Stimulated activated CD4-positive, alpha-beta T cell treated with anti-CD3 and anti-CD28 coated beads, Interleukin-12 subunit alpha, Interleukin-12 subunit beta, amount 100 ng/mL, for 4 hours (primary cell): ENCODE measurements at regions not wholly inside any gene's neighbourhood (a gene's known extent, or its start where the extent isn't known, plus 50 kb on each side); places are given as distances from the start of the nearest gene placed in this dataset.
"Not testable (repeated sequence)": the region's sequence is repeated elsewhere in the genome, so short reads cannot be mapped to it uniquely, and the experiment has no call there.

Experiments
- DNase-seq: peaks from one replicate; pipeline ENCODE4 v3.0.0-alpha.2; 2020

GRCh38 chr5:99398976-99399375 is 470.2 kb upstream of the CHD1 start:
- no peak for DNase-seq

DNA sequence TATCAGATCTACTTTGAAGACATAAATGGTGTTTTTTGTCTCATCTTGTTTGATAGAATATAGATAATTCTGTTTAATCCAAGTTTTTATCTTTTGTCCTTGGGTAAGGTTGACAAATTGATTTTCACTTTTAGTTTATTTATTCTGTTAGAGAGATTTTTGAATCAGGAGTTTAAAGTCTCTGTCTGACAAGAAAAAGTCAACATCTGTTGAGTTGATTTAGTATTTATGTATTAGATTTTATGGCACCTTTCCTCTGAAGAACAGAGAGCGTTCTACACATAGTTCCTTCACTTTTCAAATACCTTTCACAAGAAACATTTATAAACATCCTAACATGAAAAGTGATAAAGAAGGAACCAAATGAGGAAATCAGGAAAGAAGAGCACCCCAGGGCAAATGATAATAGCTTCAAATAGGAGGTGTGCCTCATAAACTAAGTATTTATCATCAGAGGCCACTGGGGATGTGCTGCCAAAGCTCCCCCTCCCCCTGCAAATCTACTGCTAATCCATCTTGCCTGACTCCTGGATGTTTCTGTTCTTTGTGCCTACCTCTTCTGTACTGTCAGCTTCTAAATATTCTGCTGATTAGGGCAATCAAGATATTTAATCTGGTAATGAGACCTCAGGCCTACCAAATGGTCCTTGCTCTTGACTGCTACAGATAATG is 457.7 kb upstream of the CHD1 start:
- no peak for DNase-seq

- DNase-seq: no peak
Measured at GRCh38 chr5:99379187-99379586, 450.4 kb upstream of the CHD1 start.

DNA sequence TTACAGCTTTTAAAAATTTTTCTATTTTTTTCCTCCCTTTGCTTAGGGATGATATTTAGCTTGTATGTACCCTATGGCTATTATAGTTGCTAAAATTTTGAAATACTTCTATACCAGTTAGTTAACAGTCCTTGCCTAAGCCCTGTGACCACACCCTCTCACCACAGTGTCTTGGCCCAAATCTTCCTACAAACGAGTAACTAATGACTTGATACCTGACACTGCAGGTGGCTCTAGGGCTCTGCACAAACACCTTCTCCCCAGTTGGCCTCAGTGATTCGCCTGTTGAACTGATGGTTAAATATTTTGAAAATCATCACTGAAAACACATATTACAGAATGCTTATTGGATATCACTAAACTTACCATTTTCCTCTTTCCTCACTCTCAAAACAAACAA is 449.6 kb upstream of the CHD1 start:
- DNase-seq: no peak

DNA sequence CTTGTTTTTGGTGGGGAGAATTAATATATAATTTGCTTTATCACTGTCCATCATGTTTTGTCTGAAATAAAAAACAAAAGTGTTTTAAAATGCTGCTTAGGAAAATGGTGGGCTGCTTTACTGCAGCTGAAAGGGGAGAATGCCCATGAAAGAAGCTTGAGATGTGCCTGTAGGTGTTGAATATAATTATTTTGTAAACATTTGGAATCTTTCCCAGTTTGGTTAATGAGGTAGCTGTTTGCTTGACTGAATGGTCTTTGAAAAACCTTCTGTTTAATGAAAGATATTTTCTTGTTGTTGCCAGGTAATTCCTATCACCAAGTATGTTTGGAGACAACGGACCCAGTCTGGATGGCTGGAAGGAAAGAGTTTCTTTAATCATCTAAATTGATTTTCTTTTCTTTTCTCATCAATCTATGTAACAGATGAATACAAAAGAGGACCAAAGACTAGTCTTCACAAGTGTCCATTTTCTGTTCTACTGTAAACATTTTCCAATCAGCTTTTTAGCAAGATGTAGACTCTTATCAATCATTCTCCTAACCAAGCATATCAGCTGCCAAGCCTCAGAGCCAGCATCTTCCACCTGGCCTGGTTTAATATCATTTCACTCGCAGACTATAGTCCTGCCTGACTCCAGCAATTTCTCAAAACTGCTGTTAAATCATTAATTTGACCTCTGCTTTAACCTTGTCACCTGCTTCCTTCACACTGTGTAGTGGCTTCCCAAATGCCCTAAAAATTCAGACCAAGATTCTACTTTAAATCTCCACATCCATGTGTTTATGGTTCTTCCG is 441.2 kb upstream of the CHD1 start:
- DNase-seq: no peak

DNA sequence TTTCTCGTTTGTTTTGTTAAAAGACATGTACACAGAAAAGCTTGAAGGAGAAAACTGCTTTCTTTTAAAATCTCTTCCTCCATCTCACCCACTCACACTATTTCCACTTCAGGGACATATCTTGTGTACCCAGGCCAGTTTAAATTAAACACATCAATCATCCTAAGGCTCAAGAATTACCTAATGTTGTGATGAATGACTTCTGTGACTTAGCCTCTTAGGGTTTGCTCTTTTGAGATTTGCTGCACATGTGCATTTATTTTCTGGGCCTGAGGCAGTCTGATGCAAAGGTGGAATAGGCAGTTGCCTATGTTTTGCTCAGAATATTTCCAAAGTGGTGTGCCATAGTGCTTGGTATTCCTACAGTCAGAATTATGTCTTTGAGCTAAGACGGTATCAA is 439.9 kb upstream of the CHD1 start:
- no peak for DNase-seq

GRCh38 chr5:99355881-99356280 is 427.1 kb upstream of the CHD1 start:
- DNase-seq: no peak

DNA sequence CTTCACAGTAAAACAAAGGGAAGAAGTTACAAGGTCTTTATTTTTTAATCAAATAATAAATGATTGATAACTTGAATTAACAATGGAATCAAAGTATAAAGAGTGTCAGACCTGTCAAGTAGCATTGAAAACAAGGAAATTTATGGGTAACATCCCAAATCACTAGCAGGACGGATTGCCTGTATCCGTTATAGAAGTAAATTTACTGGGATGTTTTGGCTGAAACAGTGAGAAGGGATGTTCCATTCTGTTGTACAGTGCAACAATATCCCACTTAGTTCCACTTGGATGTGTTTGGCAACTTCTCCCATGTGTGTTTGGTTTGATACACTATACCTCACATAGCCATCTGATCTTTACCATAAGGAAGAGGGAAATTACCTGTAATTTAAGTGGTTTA is 421.0 kb upstream of the CHD1 start:
- DNase-seq: no peak

GRCh38 chr5:99348597-99348996 is 419.8 kb upstream of the CHD1 start:
- no peak for DNase-seq

GRCh38 chr5:99339758-99340157 is 411.0 kb upstream of the CHD1 start:
- DNase-seq: not testable (repeated sequence)

- DNase-seq: no peak
Measured at GRCh38 chr5:99334936-99335335, 406.1 kb upstream of the CHD1 start.

GRCh38 chr5:99331061-99331460 is 402.3 kb upstream of the CHD1 start:
- DNase-seq: no peak

- no peak for DNase-seq
Measured at GRCh38 chr5:99320436-99320835, 391.6 kb upstream of the CHD1 start.

- DNase-seq: no peak
Measured at GRCh38 chr5:99317136-99317535, 388.3 kb upstream of the CHD1 start.

GRCh38 chr5:99316484-99316883 is 387.7 kb upstream of the CHD1 start:
- no peak for DNase-seq

DNA sequence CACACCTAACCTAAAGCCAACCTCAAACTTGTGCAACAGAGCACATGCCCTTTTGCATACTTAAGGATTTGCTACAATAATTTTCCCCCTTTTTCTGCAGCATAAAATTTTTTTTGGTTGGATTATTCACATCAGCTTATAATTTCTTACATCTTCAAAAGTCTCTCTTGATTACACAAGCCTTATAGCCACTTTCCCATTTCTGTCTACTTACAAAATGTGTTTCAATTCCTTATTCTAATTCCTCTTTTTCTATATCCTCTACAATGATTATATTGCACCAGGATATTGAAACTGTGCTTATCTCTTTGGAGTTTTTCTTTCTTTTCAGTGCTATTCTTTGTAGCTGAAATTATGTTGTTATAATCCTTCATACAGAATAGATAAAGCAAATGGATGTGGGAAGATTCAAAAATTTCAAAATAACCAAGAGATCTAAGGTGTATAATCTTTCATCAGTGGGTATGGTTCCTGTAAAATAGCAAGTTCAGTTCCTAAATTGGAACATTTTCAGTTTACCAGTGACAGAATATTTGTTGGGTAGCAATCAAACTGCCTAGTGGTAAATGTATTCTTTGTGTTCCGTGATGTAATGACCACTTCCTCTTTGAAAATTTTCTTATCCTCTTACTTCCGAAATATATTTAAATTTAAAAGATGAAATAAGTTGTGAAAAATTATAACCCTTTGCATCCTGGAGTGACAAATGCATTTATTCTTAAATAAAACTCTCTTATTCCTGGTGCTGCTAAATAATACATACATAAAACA is 386.8 kb upstream of the CHD1 start:
- DNase-seq: no peak

DNA sequence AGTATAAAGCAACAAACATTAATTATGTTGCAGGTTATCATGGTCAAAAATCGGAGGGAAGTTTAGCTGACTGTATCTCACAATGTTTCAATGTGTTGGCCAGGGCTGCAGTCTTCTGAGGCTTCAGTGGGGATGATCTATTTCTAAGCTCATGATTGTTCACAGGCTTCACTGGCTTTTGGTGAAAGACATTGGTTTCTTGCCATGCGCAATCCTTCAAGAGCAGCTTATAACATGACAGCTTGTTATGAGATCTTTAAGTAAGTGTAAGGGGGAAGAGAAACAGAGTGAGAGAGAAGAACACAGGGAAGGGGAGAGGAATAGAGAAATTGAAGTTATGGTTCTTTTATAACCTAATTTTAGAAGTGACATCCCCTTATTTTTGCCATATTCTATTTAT is 385.9 kb upstream of the CHD1 start:
- no peak for DNase-seq

GRCh38 chr5:99308131-99308530 is 379.3 kb upstream of the CHD1 start:
- DNase-seq: no peak

GRCh38 chr5:99305045-99305580 is 376.3 kb upstream of the CHD1 start:
- no peak for DNase-seq

DNA sequence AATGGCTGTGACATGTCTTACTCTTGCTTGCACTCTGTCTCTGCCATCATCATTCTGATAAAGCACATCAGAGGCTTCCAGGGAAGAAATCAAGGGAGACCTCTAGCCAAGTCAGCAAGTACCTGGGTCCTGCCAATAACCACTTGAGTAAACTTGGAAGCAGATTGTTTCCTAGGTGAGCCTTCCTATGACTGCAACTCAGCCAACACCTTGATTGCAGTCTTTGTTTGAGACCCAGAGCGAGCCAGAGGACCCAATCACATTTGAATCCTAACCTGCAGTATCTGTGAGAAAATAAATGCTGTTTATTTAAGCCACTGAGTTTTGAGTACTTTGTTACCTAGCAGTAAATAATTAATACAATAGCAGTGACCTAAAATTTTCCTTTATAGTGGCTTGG is 356.8 kb upstream of the CHD1 start:
- no peak for DNase-seq

DNA sequence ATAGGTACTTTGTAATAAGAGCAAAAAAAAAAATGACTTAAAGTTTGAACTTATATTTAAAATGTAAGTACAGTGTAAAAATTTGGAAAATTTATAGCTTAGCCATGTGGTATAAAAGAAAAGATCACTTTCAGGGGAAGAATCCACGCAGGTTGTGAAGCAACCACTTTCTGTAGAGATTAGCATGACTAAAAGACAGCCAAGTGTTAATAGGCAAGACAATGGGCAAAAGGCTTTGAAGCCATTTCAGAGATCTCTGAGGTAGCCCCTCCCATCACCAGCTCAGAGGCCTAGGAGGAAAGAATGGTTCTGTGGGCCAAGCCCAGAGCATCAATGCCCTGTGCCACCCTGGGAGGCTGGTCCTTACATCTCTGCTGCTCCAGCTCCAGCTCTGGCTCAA is 346.3 kb upstream of the CHD1 start:
- no peak for DNase-seq

DNA sequence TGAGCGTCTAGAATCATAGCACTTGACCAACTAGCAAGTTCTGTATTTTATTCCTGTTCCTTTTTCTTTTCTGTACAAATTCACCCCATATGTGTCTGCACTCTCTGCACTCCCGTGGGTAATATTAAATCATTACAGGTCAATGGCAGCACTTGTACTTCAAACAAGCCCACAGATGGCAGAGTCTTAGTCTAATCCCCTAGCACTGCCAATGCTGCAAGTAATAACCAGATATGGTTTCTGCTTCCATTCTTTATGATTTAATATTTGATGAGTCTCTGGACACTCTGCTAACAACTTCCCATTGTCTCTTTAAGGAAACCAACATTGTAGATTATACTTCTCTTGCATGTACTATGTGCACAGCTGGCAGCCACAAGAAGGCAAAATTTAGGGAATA is 343.8 kb upstream of the CHD1 start:
- DNase-seq: no peak

GRCh38 chr5:99258819-99259218 is 330.0 kb upstream of the CHD1 start:
- no peak for DNase-seq

GRCh38 chr5:99248066-99248465 is 319.3 kb upstream of the CHD1 start:
- DNase-seq: no peak
